DMS79 treated with DMSO at 0.1 percent for 48 hours (cell line): ENCODE measurements at regions not wholly inside any gene's neighbourhood (a gene's known extent, or its start where the extent isn't known, plus 50 kb on each side); places are given as distances from the start of the nearest gene placed in this dataset.

Experiments
- DNase-seq: peaks from one replicate; lab custom pipeline; 2025; lab: John Stamatoyannopoulos, UW

GRCh38 chr1:218582646-218583045 lies 237.5 kb downstream of the TGFB2 start:
- DNase-seq: no peak

DNA sequence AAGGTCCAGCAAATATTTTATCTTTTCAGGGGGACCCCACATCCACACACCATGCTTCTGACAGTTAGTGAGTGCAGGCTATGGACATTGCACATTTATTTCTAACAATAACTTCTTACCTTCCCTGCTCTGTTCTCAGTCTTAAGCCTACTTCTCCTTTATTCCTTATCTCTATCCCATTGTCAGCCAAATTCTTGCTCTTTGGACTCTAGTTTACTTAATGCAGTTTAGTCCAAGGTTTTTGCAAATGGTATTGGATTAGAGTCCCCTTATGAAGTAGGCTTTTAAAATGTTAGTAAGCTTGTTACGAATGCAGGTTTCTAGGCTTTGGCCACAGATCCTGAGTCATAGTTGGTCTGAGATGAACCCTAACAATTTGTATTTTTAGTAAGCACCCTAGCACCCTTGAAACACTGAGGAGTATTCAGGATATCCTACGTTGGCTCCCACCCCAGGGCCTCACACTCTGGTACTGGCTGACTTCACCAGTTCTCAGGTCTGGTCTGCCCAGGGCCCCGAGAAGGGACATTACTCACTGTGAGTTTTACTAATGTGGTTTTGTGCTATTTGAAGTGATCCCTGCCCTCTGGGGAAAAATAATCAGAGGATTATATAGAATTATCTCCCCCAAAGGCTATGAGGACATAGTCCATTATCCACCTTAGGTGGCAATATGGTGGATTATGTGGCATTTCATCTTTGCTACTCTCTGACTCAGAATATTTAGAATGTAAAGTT lies 239.5 kb downstream of the TGFB2 start:
- DNase-seq: no peak

DNA sequence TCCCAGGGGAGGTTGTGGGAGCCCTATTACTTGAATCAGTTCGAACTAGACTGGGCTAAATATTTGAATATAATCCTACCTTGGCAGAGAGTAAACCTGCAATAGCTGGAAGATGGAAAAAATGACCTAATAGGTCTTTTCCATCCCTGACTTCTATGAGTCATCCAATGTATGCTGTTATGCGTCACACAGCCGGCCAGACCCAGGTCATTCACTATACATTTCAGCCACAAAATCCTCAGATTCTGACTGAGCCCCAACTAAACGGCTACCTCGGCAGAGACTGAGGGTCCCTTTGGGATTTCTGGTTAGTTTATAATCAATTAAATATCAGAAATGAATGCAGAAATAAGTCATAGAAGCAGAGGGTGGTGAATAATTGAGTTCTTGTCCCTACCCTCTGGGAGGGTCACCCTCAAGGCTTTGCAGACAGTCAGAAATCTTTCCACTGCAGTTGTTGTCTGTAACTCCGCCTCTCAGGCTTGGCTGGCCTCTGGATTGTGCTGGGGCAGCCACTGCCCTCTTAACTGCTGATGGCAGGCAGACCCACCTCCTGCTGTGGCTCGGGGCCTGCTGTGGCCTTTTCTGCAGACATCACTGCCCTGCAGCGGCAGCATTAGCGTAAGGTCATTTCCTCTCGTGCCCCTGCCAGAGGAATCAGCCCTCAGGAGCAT lies 240.5 kb downstream of the TGFB2 start:
- no peak for DNase-seq

DNA sequence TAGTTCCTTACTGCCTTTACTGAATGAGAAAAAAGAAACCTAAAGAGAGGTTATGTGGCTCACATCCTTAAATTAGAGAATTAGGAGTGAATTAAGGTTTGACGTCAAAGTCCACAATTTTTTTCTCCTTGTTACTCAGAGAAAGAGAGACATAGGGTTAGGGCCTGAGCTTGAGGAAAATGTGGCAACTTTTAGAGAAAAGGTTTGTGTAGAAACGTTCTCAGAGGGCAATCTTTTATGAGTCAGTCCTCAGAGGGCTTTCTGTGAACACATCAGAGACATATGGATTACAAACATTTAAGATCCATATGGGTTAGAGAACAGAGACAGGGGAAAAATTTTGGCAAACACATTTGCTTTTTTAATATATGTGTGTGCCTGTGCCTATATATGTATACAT lies 242.8 kb downstream of the TGFB2 start:
- no peak for DNase-seq

- DNase-seq: no peak
Observed at GRCh38 chr1:218588540-218589172, 243.5 kb downstream of the TGFB2 start.

- DNase-seq: no peak
Observed at GRCh38 chr1:218589487-218589886, 244.4 kb downstream of the TGFB2 start.

- no peak for DNase-seq
Observed at GRCh38 chr1:218591966-218592365, 246.8 kb downstream of the TGFB2 start.

GRCh38 chr1:218592688-218593087 lies 247.6 kb downstream of the TGFB2 start:
- DNase-seq: no peak

DNA sequence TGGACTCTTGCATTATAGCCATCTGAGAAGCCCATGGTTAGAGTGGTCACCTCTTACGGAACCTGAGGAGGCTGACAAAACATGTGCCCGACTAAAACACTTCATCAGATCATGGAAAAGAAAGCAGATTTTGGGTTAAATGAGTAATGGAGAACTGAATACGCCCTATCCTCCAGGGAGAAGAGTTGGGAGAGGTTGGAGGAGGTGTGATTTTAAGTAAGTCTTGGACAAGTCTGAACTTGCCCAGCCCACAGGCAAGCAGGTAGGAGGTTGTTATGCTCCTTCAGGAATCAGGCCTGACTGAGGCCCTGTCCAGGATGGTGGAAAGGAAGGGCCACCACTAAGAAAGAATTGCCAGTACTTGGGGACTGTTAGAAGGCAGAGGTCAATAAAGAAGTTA lies 255.8 kb downstream of the TGFB2 start:
- DNase-seq: no peak

- DNase-seq: no peak
Observed at GRCh38 chr1:218604217-218604616, 259.1 kb downstream of the TGFB2 start.

- no peak for DNase-seq
Observed at GRCh38 chr1:218611916-218612585, 266.9 kb downstream of the TGFB2 start.

DNA sequence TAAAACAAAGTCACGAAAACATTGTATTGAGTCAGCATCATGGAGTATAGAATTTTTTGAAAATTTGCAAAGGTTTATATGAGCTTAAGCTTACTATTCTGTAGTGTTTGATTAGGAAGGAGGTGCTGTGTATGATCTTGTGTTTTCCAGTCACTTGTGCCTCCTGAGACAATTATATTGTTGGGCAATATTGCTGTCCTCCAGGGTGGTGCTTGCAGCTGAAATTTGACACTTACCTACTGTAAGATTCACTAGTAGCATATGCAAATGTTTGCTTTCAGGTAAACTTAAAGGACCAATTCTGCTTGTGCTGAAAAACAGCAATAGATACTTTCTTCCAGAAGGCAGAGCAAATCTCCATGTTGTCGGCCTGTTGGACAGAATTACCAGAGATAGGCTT lies 268.0 kb downstream of the TGFB2 start:
- no peak for DNase-seq

DNA sequence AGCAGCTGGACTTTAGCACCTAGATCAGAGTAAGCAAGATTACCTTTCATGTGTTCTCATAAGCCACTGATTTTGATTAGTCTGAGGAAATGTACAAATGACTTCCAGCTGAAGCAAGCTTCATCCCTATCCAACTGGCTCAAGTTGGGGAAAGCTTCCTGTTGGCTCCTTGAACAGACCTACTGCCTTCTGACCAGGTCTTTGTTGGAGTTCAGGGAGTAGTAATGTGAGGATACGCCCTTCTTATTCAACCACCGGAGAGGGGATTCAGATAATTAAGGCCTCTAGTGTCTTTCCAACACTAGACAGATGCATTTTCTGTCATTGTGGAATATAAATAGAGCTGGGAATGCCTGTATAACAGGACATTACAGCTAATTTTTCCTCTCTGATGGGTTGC lies 268.9 kb downstream of the TGFB2 start:
- DNase-seq: no peak

DNA sequence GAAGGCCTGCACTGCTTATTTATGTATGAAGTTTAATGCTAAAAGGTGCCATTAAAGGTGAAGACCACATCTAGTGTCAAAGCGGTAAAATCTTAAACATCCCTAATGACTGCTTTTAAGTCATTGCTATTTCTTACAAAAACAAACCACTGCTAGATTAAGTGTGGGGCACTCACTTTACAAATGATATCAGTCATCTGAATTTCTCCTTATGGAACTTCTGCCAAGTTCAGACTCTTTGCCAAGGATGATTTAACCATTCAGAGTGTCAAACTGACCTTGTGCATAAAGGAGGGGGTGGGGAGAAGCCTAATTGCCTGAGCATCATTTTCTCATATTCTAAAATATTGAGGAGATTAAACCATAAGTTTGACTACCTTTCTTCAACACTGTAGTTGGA lies 271.5 kb downstream of the TGFB2 start:
- no peak for DNase-seq

DNA sequence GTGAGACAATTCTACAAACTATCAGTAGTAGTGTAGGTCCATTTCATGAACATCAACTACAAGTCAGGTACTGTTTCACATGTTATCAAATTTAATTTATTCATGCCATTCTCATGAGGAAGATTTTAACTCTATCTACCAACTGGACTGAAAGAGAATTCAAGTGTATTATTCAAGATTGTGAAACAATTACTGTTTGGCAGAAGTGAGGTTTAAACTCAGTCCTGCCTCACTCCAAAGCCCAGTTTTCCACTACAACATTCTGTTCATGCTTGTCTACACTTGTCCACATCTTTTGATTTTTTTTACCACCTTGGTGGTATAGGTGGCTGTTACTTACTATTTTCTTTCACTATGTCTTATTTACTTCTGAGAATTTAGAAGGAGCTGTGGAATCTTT lies 272.9 kb downstream of the TGFB2 start:
- DNase-seq: no peak

- DNase-seq: no peak
Observed at GRCh38 chr1:218620956-218621355, 275.8 kb downstream of the TGFB2 start.

GRCh38 chr1:218624052-218624451 lies 278.9 kb downstream of the TGFB2 start:
- DNase-seq: no peak

GRCh38 chr1:218625393-218625792 lies 280.3 kb downstream of the TGFB2 start:
- no peak for DNase-seq

DNA sequence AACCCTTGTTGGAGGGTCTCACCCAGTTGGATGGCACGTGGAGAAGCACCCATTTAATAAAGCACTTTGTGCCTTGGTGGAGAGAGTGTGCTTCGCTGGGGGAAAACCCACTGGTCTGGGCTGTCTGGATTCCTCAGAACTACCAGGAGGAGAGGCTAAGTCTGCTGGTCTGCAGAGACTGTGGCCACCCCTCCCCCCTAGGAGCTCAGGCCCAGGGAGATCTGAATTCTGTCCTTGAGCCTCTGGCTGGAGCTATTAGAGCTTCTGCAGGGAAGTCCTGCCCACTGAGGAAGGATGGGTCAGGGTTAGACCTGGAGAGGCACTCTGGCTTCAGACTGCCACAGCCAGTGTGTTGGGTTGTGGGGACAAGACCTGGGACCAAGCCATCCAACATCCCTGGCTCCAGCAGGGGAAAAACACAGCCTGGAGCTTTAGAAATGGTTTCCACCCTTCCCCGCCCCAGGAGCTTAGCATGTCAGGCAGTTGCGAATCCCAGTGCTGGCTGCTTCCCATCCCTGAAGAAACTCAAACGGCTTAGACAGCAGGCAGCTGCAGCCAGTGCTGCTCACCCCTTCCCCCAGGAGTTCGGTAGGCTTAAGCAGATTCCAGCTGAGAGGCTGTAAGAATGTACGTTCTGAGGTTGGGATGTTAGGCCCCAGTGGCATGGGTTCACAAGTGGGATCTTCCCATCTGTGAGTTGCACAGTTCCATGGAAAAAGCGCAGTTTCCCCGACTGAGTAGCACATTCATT lies 288.3 kb downstream of the TGFB2 start:
- no peak for DNase-seq

DNA sequence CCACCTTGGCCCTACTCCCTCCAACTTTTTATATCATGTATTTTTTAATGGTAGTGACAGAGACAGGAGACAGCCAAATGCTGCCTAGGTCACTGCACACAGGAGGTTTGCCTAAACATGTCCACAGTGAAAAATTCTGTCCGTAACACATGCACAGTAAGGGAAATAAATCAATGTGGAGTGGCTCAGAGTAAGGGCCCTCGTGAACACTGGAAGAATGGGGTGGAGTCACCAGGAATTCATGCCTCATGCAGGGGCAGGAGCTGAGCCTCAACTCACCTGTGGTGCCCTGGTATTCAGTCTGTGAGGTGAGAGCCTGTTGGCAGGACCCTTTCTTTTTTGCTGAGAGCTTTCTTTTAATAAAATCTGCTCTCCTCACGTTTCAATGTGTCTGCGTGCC lies 289.1 kb downstream of the TGFB2 start:
- no peak for DNase-seq

GRCh38 chr1:218636548-218636947 lies 291.4 kb downstream of the TGFB2 start:
- DNase-seq: no peak

DNA sequence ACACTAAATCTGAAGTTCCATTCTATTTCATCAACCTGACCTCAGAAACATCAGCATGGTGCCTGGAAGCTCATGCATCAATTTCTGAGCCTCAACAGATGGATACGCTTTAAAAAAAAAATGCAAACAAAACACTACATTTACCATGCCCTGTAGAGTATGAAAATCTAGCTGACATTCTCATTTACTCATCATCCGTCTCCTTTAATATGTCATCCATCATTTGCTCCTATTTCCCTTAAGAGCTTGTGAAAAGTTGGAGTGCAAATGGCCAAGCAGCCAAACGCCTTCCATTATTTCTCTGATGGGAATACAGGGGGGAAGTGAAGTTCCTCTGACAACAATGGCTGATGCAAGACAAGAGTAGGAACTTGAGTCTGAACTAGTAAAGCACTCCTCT lies 295.0 kb downstream of the TGFB2 start:
- no peak for DNase-seq
